Choroid plexus epithelial cell (primary cell): ENCODE measurements at regions not wholly inside any gene's neighbourhood (a gene's known extent, or its start where the extent isn't known, plus 50 kb on each side); places are given as distances from the start of the nearest gene placed in this dataset.

ENCODE experiments used
- DNase-seq: peaks from one replicate; pipeline ENCODE4 v3.0.0-alpha.2; 2010; ENCODE audit warnings: low read depth
- H3K4me3 ChIP-seq: 2 replicates; pipeline ENCODE4 v1.5.1; 2011; ENCODE audit warnings: low read depth, mild to moderate bottlenecking, control low read depth, low read length, moderate library complexity
- CTCF ChIP-seq: conservative IDR thresholded peaks from 2 replicates; pipeline ENCODE4 v1.5.1; 2011; ENCODE audit warnings: low read depth, mild to moderate bottlenecking, control low read depth, inconsistent platforms, low read length, moderate library complexity

GRCh38 chr9:93810028-93810971, 144.9 kb downstream of the BARX1 start:
- DNase-seq, result no peak
- H3K4me3 ChIP-seq, result no peak overlapping the region
- no peak for TF ChIP-seq CTCF

GRCh38 chr9:93809204-93809940, 145.8 kb downstream of the BARX1 start:
- TF ChIP-seq CTCF, result no peak

GRCh38 chr9:93808115-93809029, 146.8 kb downstream of the BARX1 start:
- no peak for DNase-seq
- no peak for TF ChIP-seq CTCF
- H3K4me3 ChIP-seq, result no peak overlapping the region

More at GRCh38 chr9:93809204-93809940, 145.8 kb downstream of the BARX1 start:
- no peak for DNase-seq
- H3K4me3 ChIP-seq, result no peak overlapping the region

- H3K4me3 ChIP-seq, result no peak overlapping the region
- no peak for TF ChIP-seq CTCF
- no peak for DNase-seq
Observed at GRCh38 chr9:93807166-93808074, 147.7 kb downstream of the BARX1 start.

GRCh38 chr9:93801581-93802284, 153.4 kb downstream of the BARX1 start:
- TF ChIP-seq CTCF, result no peak
- H3K4me3 ChIP-seq, result no peak overlapping the region
- no peak for DNase-seq
